ENCODE measurements at regions not wholly inside any gene's neighbourhood (a gene's known extent, or its start where the extent isn't known, plus 50 kb on each side); places are given as distances from the start of the nearest gene placed in this dataset.
"Not testable (repeated sequence)": the region's sequence is repeated elsewhere in the genome, so short reads cannot be mapped to it uniquely, and the experiment has no call there.

GRCh38 chr4:188287169-188287894 lies 148.1 kb downstream of the TRIML1 start:
- no peak for DNase-seq

GRCh38 chr4:188289531-188290125 lies 150.4 kb downstream of the TRIML1 start:
- no peak for DNase-seq

- DNase-seq, result no peak
Measured at GRCh38 chr4:188295899-188296298, 156.7 kb downstream of the TRIML1 start.

DNA sequence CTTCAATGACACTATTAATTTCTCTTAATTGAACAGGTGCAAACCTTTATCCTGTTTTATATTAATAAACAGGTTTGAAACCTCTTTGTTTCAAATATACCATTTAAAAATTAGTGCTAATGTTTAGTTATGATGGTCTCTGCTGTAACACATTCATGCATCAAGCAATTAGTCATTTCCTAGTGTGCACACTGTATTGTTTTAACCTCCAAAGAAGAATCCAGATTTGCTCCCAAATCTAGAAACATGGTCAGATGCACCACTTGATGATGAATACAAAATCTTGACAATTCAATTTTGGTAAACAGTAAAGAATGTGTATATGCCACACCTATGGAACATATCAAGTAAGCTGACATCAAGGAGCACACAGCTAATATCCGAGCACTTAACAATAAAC lies 157.1 kb downstream of the TRIML1 start:
- DNase-seq, result no peak

GRCh38 chr4:188297873-188298272 lies 158.6 kb downstream of the TRIML1 start:
- no peak for DNase-seq

GRCh38 chr4:188299161-188299560 lies 159.9 kb downstream of the TRIML1 start:
- no peak for DNase-seq

DNA sequence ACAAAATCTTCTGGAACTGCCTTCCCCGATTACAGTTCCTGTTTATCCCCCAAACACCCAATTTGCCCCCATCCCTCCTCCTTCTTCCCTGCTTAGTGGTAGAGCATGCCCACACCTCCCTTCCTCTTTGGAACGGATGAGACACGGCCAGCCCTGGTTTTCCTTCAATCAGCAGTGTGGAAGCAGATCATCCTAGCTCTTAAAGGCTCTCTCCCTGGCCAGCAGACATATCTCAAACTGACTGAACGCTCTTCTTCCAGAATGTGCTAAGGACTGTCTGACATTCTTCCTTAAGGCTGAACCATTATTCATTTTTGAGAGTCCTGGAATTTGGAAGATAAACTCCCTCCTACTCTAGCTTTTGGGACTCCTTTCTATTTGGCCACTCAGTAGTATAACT lies 161.1 kb downstream of the TRIML1 start:
- no peak for DNase-seq

DNA sequence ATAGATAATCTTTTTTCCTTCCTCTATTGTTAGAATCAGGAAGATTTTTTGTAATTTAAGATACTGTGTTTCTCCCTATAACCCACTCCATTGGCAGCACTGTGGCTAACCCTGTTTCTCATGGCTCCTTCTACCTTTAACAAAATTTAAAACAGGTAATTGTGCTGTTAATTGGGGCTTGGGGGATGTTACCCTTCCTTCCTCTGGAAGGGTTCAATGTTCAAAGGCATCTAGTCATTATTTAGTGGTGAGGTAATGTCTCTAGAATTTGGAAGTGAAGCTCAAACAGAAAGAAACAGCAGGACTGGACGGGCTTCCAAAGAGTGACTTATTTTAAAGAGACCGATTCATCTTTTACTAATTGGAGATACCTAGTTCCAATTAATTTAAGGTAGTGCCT lies 166.4 kb downstream of the TRIML1 start:
- no peak for DNase-seq

DNA sequence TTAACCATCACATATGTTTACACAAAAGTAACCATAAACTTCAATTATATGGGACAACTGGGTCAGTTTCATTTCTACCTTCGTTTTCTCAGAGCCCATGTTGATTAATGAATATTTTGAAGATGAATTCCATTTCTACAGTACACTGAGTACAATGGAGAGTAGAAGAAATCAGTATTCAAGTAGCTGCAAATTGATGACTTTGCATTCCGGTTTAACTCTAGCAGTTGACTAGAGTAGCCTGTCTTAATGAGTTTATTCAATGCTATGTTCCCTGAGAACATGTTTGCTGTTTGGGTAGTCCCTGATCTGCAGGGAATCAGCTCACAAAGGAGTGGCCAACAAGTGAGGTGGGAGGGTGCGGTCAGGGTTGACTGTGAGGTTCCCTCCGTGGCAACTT lies 168.3 kb downstream of the TRIML1 start:
- DNase-seq, result no peak

DNA sequence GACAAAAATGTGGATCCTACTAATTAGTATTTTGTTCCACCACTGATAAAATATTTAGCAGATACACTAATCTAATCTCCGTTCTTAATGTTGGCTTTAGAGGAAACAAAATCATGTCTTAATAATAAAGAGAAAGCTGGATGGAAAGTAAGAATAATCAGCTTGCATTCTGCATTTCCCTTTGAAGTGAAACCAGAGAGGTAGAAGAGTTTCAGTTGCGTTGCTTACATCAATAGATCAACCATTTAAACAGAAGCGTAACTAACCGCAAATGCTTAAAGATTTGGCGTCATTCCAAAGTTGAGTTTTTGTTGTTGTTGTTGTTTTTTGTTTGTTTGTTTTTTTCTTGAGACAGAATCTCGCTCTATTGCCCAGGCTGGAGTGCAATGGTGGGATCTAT lies 168.9 kb downstream of the TRIML1 start:
- DNase-seq, result no peak

DNA sequence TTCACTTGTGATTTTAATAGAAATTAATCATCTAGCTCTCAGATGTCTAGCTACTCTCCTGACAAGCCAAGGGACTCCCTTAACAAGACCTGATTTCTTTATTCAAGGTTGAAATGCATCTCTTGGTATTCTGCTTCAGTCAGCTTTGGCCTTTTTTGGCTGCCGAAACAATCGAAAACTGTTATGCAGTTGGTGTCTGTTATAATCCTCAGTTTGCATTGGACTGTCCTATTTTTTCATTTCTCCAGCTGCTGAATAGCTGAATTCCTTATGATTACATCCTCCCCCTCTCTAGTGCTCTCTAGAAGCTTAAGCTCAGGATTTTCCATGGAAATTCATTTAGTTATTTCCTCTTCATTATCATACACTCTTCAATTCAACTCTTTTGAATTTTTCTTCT lies 177.2 kb downstream of the TRIML1 start:
- DNase-seq, result no peak

DNA sequence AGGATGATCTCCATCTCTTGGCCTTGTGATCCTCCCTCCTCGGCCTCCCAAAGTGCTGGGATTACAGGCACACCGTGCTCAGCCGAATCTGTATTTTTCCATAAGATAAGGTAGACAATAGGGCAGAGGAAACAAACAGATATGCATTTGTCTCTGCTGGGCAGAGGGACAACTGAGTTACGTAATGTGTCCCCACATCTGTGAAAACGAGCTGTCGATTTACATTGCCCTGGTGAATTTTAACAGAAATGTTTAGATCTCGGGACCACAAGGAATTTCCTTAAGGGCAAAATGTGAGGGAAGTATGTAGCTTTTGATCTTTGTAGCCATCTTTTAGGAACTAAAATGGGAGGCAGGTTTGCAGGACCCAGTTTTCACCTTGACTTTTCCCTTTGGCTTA lies 189.7 kb downstream of the TRIML1 start:
- no peak for DNase-seq

DNA sequence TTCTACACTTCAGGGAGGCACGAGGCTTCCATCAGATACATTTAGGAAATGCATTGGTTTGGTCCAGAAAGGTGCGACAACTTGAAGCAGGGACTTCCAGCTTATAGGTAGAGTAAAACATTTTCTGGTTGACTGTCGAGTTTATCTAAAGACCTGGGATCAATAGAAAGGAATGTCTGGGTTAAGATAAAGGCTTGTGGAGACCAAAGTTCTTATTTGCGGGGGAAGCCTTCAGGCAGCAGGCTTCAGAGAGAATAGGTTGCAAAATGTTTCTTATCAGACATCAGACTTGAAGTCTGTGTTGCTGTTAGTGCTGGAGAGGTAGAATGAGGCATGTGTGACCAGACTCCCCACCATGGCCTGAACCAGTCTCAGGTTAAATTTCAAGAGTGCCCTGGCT lies 190.3 kb downstream of the TRIML1 start:
- no peak for DNase-seq

- DNase-seq, result no peak
Measured at GRCh38 chr4:188332265-188332664, 193.0 kb downstream of the TRIML1 start.

- DNase-seq, result no peak
Measured at GRCh38 chr4:188336891-188337290, 197.7 kb downstream of the TRIML1 start.

DNA sequence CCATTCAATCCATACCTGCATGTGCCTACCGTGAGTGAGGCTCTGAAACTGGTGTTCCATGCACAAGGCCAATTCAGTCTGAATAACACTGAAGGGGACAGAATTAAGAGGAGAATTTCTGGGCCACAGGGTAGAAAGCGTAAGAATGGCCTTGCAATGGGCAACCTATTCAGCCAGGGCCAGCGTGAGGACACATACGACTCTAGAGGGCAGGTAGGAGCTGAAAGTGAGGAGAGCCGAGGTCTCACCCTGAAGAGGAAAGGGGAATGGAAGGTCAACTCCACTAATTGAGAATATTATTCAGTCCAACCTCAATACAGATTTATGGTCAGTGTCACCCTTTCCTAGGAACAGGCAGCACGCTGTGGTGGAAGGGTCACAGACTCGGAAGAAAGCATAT lies 202.2 kb downstream of the TRIML1 start:
- no peak for DNase-seq

- no peak for DNase-seq
Measured at GRCh38 chr4:188346171-188346809, 207.0 kb downstream of the TRIML1 start.

DNA sequence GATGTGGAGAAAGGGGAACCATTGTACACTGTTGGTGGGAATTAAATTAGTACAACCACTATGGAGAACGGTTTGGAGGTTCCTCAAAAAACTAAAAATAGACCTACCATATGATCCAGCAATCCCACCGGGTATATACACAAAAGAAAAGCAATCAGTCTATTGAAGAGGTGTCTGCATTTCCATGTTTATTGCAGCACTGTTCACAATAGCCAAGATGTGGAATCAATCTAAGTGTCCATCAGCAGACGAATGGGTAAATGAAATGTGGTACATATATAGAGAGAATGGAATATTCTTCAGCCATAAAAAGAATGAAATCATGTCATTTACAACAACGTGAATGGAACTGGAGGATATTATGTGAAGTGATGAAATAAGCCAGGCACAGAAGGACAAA lies 208.1 kb downstream of the TRIML1 start:
- DNase-seq, result no peak

- DNase-seq, result not testable (repeated sequence)
Measured at GRCh38 chr4:188349569-188349968, 210.3 kb downstream of the TRIML1 start.

DNA sequence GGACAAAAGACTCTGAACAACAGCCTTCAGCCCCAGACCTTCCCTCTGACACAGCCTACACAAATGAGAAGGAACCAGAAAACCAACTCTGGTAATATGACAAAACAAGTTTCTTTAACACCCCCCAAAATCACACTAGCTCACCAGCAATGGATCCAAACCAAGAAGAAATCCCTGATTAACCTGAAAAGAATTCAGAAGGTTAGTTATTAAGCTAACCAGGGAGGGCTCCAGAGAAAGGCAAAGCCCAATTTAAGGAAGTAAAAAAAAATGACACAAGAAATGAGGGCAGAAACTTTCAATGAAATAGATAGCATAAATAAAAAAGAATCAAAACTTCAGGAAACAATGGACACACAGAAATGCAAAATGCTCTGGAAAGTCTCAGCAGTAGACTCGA lies 224.0 kb downstream of the TRIML1 start:
- DNase-seq, result no peak

DNA sequence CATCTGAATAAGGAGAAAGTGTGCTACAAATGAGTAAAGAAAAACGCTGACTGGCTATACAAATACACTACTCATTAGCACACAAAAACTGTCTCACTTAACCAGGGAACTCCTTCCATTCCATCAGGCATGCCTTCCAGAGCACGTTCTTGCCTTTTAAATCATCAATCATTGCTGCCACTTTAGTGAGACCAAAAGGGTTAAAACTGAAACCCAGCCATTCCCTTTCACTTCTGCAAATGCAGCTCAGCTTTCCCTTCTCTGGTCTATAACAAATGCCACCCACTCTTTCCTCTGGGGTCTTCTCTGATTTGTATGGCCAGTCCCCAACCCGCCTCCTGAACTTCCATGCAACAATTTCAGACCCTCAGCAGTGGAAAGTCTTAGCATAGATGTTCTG lies 231.5 kb downstream of the TRIML1 start:
- DNase-seq, result no peak

GRCh38 chr4:188372058-188372457 lies 232.8 kb downstream of the TRIML1 start:
- no peak for DNase-seq

DNA sequence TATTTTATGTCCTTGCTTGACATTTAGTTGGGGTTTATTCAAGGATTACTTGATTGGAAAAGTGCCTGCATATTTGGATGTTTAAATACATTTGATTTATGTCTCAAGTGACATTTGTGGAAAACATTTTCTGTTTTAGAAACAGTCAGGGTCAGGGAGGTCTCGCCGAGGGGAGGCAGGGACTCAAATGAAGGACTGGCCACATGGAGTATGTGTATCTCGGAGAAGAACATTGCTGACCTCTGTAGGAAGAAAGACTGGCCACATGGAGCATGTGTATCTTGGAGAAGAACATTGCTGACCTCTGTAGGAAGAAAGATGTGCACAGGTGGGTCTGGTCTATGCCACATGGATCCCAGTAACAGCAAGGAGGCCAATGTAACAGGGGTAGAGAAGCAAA lies 233.6 kb downstream of the TRIML1 start:
- DNase-seq, result no peak

DNA sequence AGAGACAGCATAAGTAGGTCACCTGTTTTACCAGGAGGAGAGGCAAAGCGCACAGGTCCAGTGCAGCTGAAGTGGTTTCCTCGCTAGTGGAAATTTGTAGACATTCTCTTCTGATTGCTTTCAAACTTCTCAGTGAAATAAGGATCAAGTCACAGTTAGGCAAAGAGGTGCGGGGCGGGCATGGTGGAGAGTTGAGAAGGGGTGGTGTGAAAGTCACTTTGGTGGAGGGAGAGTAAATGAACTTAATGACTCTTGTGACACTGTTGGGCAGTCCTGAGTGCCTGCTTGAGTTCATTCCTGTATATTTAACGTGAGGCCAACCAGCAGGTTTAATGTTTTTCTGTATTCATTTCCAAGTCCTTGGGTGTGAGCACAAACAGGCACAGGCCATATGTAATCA lies 235.6 kb downstream of the TRIML1 start:
- DNase-seq, result no peak

GRCh38 chr4:188377816-188378215 lies 238.6 kb downstream of the TRIML1 start:
- no peak for DNase-seq
